ENCODE measurements at regions not wholly inside any gene's neighbourhood (a gene's known extent, or its start where the extent isn't known, plus 50 kb on each side); places are given as distances from the start of the nearest gene placed in this dataset.

DNA sequence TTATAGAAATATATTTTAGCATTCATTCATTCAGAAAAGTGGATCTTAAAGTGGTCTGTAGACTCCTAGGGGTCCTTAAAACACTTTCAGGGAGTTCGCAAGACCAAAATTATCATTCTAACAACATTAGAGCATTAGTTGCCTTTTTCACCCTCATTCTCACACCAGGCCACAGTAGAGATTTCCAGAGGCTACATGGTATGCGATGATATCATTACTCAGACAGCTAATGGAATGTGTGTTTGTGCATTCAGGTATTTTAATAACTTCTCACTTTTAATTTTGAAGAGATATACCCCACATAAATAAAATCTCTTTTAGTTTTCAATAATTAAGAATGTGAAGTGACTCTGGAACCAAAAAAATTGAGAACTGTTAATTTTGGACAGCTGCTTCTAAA lies 206.9 kb downstream of the NSUN3 start:
- no peak for TF ChIP-seq CTCF (IDR thresholded peaks at IDR 0.05)
- TF ChIP-seq POLR2A (IDR thresholded peaks at IDR 0.05): no peak
